ENCODE measurements at regions not wholly inside any gene's neighbourhood (a gene's known extent, or its start where the extent isn't known, plus 50 kb on each side); places are given as distances from the start of the nearest gene placed in this dataset.

GRCh38 chr6:95243053-95243452 lies 334.3 kb upstream of the MANEA start:
- no peak for DNase-seq (ENCODE audit: low read depth)

- no peak for DNase-seq (ENCODE audit: low read depth)
Observed at GRCh38 chr6:95244751-95245150, 332.6 kb upstream of the MANEA start.

GRCh38 chr6:95248499-95248898 lies 328.8 kb upstream of the MANEA start:
- no peak for DNase-seq (ENCODE audit: low read depth)

DNA sequence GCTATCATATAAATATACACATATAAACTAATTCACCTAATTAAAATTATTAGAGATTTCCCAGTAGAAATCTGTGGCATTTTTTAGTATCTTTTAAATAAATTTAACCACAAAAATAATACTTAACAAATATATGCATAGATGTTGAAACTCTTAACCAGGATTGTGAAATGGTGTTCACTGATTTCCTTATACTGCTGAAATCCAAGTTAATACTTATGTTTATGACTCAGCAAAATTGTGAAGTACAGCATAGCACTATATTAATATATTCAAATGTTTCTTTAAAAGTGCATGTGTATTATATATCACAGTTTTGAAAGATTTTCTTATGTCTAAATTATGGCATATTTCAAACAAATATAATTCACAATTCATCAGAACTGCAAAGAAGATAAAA lies 328.2 kb upstream of the MANEA start:
- DNase-seq (ENCODE audit: low read depth) = no peak

GRCh38 chr6:95249661-95250060 lies 327.7 kb upstream of the MANEA start:
- DNase-seq (ENCODE audit: low read depth) = no peak

DNA sequence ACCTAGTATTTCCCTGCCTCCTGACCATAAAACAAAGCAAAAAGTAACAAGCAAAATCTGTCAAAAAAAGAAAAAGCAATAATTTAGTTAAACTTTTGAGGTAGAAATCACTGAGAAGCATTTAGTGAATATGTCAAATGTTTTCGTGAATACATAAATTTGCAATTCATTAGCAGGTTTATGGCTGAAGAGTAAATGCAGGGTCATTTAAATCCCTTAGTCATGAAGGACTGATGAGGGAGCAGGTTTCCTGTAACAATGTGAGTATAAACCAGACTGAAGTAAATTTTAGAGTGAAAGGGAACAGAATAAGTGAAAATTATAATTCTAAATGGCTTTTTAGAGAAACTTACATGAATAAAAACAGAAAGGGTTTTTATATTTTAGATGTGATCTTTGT lies 313.5 kb upstream of the MANEA start:
- no peak for DNase-seq (ENCODE audit: low read depth)

GRCh38 chr6:95266537-95267258 lies 310.6 kb upstream of the MANEA start:
- DNase-seq (ENCODE audit: low read depth) = no peak

DNA sequence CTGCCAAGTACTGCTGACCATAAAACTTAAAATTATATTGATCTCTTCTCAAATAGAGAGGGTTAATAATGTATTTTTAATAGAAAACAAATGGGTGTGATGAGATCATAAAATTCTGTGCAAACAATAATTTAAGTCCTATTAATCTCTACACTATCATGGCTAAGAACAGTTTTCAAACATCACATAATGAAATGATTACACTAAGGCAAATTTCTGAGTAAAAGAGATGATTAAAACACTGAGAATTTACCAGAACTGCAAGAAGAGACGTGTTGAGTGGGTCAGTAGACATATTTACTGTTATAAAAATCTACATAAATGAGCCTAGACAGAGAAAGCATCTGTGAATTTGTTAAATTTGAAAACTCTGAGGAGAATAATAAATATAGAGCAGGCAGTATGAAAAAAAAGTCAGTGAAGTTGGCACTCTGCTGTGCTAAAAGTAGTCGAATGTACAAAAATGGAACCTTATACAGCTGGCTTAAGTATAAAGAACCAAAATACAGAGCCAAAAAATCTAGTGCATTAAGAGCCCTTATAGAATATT lies 302.6 kb upstream of the MANEA start:
- DNase-seq (ENCODE audit: low read depth) = no peak

DNA sequence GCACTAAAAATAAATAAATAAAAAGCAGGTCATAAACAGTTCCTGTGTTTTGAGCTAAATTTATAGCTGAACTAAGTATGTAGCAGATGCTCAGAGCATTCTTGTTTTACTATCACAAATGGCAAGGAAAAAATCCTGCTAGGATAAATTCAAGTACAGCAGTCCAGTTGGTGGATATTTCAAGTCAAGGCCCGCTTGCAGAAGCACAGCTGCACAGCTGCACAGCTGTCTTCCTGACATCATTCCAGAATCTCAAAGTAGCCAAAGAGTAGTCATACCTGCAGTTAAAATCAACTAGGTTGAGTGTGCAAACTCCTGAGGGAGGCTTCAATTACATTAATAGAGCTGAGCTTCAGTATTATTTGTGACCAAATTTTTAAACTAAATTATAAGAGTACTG lies 297.7 kb upstream of the MANEA start:
- DNase-seq (ENCODE audit: low read depth) = no peak

DNA sequence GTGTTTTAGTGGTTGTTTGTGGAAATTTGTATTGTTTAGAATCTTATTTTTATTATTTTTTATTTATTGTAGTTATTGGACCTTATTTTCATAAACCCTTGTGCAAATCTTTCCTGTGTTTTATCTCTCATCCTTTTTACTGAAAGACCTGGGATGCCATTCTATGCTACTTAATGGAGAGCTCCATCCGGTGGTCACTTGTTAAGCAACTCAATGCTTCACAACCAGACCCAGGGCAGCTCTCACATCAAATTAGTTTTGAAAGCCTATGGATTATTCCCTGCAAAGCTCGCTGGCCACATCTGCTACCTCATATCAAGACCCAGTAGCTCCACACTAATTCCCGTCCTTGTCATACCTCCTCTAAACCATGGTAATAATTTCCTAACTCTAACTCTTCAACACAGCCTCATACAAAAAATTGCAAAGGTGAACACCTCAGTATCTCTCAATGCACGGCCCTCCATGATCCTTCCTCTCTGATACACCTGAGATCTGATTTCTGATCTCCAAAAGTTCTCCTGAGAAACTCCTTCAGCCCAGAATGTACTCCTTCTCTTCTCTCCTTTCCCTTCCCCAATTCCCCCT lies 296.6 kb upstream of the MANEA start:
- DNase-seq (ENCODE audit: low read depth) = no peak

DNA sequence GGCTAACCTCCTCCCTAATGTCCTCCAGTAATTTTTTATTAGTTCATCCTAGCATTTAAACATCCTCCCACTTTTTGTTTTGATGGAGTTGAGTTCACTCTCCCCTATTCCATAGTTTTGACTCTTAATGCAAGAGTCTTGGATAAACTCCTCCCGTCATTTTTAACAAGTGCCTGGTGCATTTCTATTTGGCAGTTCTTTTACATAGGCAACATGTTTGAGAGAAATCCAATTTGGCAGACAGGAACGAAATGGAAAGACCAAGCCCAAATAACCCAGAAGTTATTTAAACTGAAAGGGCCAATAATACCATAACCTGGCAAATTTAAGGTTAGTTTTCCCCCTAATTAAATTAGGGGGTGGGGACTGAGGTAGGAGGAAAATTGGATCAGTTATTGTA lies 291.5 kb upstream of the MANEA start:
- no peak for DNase-seq (ENCODE audit: low read depth)

- no peak for DNase-seq (ENCODE audit: low read depth)
Observed at GRCh38 chr6:95286874-95287273, 290.5 kb upstream of the MANEA start.

DNA sequence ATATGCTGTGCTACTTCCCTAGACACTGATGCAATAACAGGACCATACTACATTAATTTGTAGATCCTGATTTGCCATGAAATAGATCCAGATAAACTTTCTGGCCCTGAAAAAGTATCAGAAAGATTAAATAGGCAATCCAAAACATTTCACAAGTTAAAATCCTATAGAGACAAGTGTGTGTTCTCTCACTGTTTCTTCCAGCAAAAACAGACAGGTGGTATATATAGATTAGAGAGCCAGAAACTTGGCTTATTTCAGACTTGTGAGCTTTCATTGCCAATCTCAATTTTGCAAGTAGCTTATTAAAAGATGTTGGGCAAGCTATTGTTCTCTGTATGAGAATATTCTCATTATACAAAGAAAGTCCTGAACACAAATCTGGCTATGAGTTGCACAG lies 289.1 kb upstream of the MANEA start:
- no peak for DNase-seq (ENCODE audit: low read depth)

DNA sequence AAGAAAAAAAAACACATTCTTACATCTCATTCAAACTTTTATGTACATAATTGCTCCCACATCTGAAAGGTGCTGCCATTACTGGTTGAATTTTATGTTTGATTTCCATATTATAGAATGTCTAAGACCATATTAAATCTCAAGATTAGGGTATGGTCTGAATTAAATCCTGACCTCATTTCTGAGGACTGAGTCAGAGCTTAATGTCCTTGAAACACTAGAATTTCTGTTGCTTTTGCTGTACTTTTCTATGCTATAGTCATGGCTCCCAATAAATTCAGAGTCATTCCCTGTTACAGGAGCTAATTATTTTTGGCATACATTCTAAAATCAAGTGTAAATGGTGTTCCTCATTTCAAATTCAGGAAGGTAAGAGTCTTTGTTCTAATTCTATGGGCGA lies 285.3 kb upstream of the MANEA start:
- DNase-seq (ENCODE audit: low read depth) = no peak

DNA sequence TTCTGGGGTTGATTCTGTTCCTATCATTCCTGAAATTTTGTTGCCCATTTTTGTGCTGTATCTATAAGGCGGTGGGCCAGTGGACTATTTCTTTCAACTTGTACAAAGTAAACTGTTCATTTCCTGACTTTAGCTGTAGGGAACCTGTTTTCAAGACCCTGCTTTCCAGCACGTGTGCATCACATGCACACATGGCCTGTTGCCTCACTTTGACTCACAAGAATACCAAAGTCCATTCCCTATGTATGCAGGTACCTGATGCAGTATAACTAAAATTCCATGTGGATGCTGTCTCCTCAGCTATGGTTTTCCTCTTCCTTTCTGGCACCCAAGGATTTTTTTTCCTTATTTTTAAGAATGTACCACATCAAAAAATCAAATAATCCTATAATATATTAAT lies 284.1 kb upstream of the MANEA start:
- DNase-seq (ENCODE audit: low read depth) = no peak

- no peak for DNase-seq (ENCODE audit: low read depth)
Observed at GRCh38 chr6:95294043-95294442, 283.3 kb upstream of the MANEA start.

- no peak for DNase-seq (ENCODE audit: low read depth)
Observed at GRCh38 chr6:95309545-95309944, 267.8 kb upstream of the MANEA start.

DNA sequence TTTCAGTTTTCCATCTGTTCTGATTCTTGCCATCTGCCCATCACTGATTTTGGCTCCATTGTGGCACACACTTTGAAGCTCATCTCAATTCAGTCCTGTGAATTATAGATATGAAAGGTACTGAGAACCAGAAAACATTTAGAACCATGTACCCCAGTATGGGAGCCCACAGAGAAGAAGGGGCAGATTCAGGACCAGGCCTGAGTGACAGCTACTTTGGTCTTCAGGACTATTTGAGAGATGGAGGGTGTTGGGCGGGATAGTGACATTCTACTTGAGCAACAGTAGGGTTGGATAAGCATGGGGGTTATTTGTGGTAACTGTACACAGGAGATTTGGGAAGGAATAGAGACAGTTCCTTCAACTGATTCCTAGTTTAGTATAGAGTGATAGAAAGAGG lies 259.2 kb upstream of the MANEA start:
- DNase-seq (ENCODE audit: low read depth) = no peak

DNA sequence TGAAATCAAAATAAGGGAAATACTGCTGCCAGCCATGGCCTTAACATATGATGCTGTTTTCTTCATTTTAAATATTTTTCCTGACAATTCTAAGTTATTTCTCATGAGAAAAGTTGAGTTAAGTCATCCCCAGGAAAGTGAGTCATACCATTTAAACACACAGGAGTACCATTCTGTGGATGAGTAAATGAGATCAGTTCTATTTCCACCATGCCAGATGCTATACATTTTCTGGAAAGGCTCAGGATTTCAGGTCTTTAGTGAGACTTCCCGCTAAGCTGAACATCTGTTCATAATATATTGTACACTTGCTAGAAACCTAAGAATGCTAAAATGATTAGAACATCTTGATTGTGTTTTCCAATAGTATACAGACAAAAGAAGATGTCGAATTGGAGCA lies 256.2 kb upstream of the MANEA start:
- no peak for DNase-seq (ENCODE audit: low read depth)

DNA sequence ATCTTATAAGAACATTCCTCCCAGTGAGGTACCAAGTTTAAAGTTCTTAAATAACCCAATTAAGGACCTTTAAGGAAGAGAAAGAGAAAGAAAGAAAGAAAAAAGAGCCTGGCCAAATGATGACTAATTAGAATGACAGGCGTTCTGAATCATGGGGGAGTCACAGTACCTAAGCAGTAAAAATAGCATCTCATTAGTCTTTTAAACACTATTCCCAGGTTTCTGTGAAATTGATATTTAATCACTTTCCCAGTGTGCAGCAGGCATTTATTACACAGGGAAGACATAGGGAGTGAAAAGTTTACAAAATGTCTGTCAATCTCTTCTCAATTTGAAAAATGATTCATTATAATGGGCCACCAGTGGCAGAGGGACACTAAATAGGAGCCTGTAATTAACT lies 251.4 kb upstream of the MANEA start:
- DNase-seq (ENCODE audit: low read depth) = no peak

DNA sequence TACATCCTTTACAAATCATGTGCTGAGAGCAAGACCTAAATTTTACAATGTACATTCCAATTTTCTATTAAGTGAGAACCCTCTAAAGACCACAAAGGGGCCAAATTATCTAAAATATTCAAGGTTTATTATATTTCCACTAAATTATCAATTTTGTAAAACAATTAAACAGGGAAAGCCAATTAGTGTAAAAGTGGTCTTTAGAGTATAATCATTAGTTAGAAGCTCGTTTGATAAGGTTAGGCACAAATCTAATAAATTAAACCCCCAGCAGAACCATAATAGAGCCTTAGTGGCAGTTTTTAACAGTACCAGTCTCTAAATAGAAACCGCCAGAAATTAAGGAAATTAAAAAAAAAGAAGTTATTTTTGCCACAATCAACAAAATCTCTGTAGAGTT lies 249.1 kb upstream of the MANEA start:
- DNase-seq (ENCODE audit: low read depth) = no peak

DNA sequence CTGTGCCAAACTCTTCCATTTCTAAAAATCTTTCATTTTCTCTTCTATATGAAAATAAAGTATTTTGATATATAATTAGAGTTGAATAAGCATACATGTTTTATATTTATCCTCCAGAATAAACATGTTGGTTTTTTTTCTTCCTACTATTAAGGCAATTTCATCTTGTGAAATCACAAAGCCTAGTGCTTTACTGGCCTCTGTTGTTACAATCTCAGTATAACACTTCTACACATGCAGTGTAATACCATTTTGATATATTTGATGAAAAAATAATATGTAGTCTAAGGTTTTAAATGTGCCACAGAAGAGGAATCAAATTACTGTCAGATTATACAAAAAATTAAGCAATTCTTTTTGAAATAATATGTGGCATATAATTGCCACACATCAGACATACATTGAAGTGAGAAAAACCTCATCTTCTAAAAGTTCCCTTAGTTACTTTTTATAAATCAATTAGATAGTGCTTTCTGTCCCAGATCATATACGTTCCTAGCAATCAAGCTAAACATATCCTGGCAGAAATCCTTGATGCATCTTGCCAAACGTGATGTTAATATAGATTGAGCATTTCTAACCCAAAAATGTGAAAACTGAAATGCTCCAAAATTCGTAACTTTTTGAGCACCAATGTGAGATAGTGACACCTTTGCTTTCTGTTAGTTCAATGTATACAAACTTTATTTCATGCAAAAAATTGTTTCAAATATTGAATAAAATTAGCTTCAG lies 225.1 kb upstream of the MANEA start:
- no peak for DNase-seq (ENCODE audit: low read depth)

DNA sequence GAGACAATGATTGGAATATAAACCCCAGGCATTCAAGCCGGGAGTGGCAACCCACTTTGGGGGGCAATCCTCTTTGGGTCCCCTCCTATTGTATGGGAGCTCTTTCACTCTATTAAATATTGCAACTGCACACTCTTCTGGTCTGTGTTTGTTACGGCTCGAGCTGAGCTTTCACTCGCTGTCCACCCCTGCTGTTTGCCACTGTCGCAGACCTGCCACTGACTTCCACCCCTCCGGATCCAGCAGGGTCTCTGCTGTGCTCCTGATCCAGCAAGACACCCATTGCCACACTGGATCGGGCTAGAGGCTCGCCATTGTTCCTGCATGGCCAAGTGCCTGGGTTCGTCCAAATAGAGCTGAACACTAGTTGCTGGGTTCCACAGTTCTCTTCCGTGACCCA lies 222.8 kb upstream of the MANEA start:
- no peak for DNase-seq (ENCODE audit: low read depth)
